ENCODE measurements at regions not wholly inside any gene's neighbourhood (a gene's known extent, or its start where the extent isn't known, plus 50 kb on each side); places are given as distances from the start of the nearest gene placed in this dataset.

GRCh38 chr7:35356495-35356894 lies 102.6 kb upstream of the TBX20 start:
- no peaks in the 10 kb centered on the region for H3K4me1 Mint-ChIP-seq
- H3K4me3 Mint-ChIP-seq: no peak overlapping the region
- H3K36me3 Mint-ChIP-seq: no peaks in the 10 kb centered on the region
- DNase-seq: no peak
- H3K9me3 Mint-ChIP-seq: no peaks in the 10 kb centered on the region
- CTCF ChIA-PET: no interaction called here
- no peak overlapping the region for H3K27ac Mint-ChIP-seq
- H3K27me3 Mint-ChIP-seq: peaks cover 3% of the 10 kb centered on the region

- Mint-ChIP-seq H3K27ac (no peak overlapping the region), H3K4me1 (no peaks in the 10 kb centered on the region)
- CTCF ChIA-PET: no interaction called here
Observed at GRCh38 chr7:35355911-35356310, 102.0 kb upstream of the TBX20 start.

GRCh38 chr7:35355199-35355598 lies 101.3 kb upstream of the TBX20 start:
- no peak for DNase-seq
- no peaks in the 10 kb centered on the region for H3K4me1 Mint-ChIP-seq
- H3K27me3 Mint-ChIP-seq: peaks cover 9% of the 10 kb centered on the region
- no peaks in the 10 kb centered on the region for H3K36me3 Mint-ChIP-seq
- CTCF ChIA-PET: no interaction called here
- H3K9me3 Mint-ChIP-seq: no peaks in the 10 kb centered on the region
- H3K4me3 Mint-ChIP-seq: no peak overlapping the region
- H3K27ac Mint-ChIP-seq: no peak overlapping the region

More at GRCh38 chr7:35355911-35356310, 102.0 kb upstream of the TBX20 start:
- Mint-ChIP-seq H3K9me3 (no peaks in the 10 kb centered on the region), H3K27me3 (peaks cover 9% of the 10 kb centered on the region), H3K36me3 (no peaks in the 10 kb centered on the region), H3K4me3 (no peak overlapping the region)
- DNase-seq: no peak

- no peaks in the 10 kb centered on the region for H3K36me3 Mint-ChIP-seq
- CTCF ChIA-PET: no interaction called here
Observed at GRCh38 chr7:35353481-35353880, 99.6 kb upstream of the TBX20 start.

GRCh38 chr7:35351466-35351865 lies 97.6 kb upstream of the TBX20 start:
- Mint-ChIP-seq H3K9me3 (no peaks in the 10 kb centered on the region), H3K27ac (no peak overlapping the region), H3K4me3 (no peak overlapping the region), H3K4me1 (no peaks in the 10 kb centered on the region), H3K36me3 (no peaks in the 10 kb centered on the region), H3K27me3 (peaks cover 9% of the 10 kb centered on the region)
- DNase-seq: no peak
- CTCF ChIA-PET: no interaction called here

More at GRCh38 chr7:35353481-35353880, 99.6 kb upstream of the TBX20 start:
- Mint-ChIP-seq H3K4me3 (no peak overlapping the region), H3K27ac (no peak overlapping the region), H3K4me1 (no peaks in the 10 kb centered on the region), H3K9me3 (no peaks in the 10 kb centered on the region), H3K27me3 (peaks cover 9% of the 10 kb centered on the region)
- no peak for DNase-seq

- CTCF ChIA-PET: no interaction called here
- H3K4me3 Mint-ChIP-seq: no peak overlapping the region
- no peak overlapping the region for H3K27ac Mint-ChIP-seq
- no peaks in the 10 kb centered on the region for H3K9me3 Mint-ChIP-seq
- H3K4me1 Mint-ChIP-seq: no peaks in the 10 kb centered on the region
- peaks cover 9% of the 10 kb centered on the region for H3K27me3 Mint-ChIP-seq
- DNase-seq: no peak
- no peaks in the 10 kb centered on the region for H3K36me3 Mint-ChIP-seq
Observed at GRCh38 chr7:35348611-35349400, 94.9 kb upstream of the TBX20 start.

- Mint-ChIP-seq H3K27me3 (no peaks in the 10 kb centered on the region), H3K4me1 (no peaks in the 10 kb centered on the region), H3K9me3 (no peaks in the 10 kb centered on the region), H3K36me3 (no peaks in the 10 kb centered on the region), H3K4me3 (no peak overlapping the region), H3K27ac (no peak overlapping the region)
- DNase-seq: no peak
- CTCF ChIA-PET: no interaction called here
Observed at GRCh38 chr7:35342786-35343185, 88.9 kb upstream of the TBX20 start.

GRCh38 chr7:35339811-35340210 lies 85.9 kb upstream of the TBX20 start:
- Mint-ChIP-seq H3K4me1 (no peaks in the 10 kb centered on the region), H3K36me3 (no peaks in the 10 kb centered on the region), H3K27ac (no peak overlapping the region), H3K4me3 (no peak overlapping the region), H3K9me3 (no peaks in the 10 kb centered on the region), H3K27me3 (no peaks in the 10 kb centered on the region)
- no peak for DNase-seq
- CTCF ChIA-PET: no interaction called here

- no peak overlapping the region for H3K4me3 Mint-ChIP-seq
- no peaks in the 10 kb centered on the region for H3K9me3 Mint-ChIP-seq
- no peak overlapping the region for H3K27ac Mint-ChIP-seq
- CTCF ChIA-PET: no interaction called here
- H3K36me3 Mint-ChIP-seq: no peaks in the 10 kb centered on the region
- H3K4me1 Mint-ChIP-seq: no peaks in the 10 kb centered on the region
- no peak for DNase-seq
- no peaks in the 10 kb centered on the region for H3K27me3 Mint-ChIP-seq
Observed at GRCh38 chr7:35336444-35336843, 82.5 kb upstream of the TBX20 start.

GRCh38 chr7:35334506-35334905 lies 80.6 kb upstream of the TBX20 start:
- Mint-ChIP-seq H3K9me3 (no peaks in the 10 kb centered on the region), H3K36me3 (no peaks in the 10 kb centered on the region), H3K4me3 (no peak overlapping the region), H3K27me3 (peaks cover 4% of the 10 kb centered on the region), H3K4me1 (no peaks in the 10 kb centered on the region), H3K27ac (no peak overlapping the region)
- CTCF ChIA-PET: no interaction called here
- no peak for DNase-seq

- Mint-ChIP-seq H3K4me1 (no peaks in the 10 kb centered on the region), H3K4me3 (no peak overlapping the region)
- CTCF ChIA-PET: no interaction called here
Observed at GRCh38 chr7:35333265-35333664, 79.4 kb upstream of the TBX20 start.

GRCh38 chr7:35331730-35332678 lies 78.1 kb upstream of the TBX20 start:
- DNase-seq: no peak
- Mint-ChIP-seq H3K4me1 (no peaks in the 10 kb centered on the region), H3K36me3 (no peaks in the 10 kb centered on the region), H3K27me3 (peaks cover 7% of the 10 kb centered on the region), H3K9me3 (no peaks in the 10 kb centered on the region), H3K27ac (no peak overlapping the region), H3K4me3 (no peak overlapping the region)
- CTCF ChIA-PET: no interaction called here

More at GRCh38 chr7:35333265-35333664, 79.4 kb upstream of the TBX20 start:
- Mint-ChIP-seq H3K27me3 (peaks cover 6% of the 10 kb centered on the region), H3K36me3 (no peaks in the 10 kb centered on the region), H3K9me3 (no peaks in the 10 kb centered on the region), H3K27ac (no peak overlapping the region)
- no peak for DNase-seq

GRCh38 chr7:35329026-35329425 lies 75.1 kb upstream of the TBX20 start:
- H3K4me3 Mint-ChIP-seq: no peak overlapping the region
- no peaks in the 10 kb centered on the region for H3K36me3 Mint-ChIP-seq
- CTCF ChIA-PET: no interaction called here
- no peaks in the 10 kb centered on the region for H3K9me3 Mint-ChIP-seq
- H3K4me1 Mint-ChIP-seq: no peaks in the 10 kb centered on the region
- peaks cover 7% of the 10 kb centered on the region for H3K27me3 Mint-ChIP-seq
- no peak for DNase-seq
- no peak overlapping the region for H3K27ac Mint-ChIP-seq

- H3K4me1 Mint-ChIP-seq: no peaks in the 10 kb centered on the region
- no peaks in the 10 kb centered on the region for H3K9me3 Mint-ChIP-seq
- H3K27ac Mint-ChIP-seq: no peak overlapping the region
- peaks cover 6% of the 10 kb centered on the region for H3K27me3 Mint-ChIP-seq
- CTCF ChIA-PET: no interaction called here
- no peak for DNase-seq
- no peak overlapping the region for H3K4me3 Mint-ChIP-seq
- no peaks in the 10 kb centered on the region for H3K36me3 Mint-ChIP-seq
Observed at GRCh38 chr7:35319606-35320005, 65.7 kb upstream of the TBX20 start.

GRCh38 chr7:35316549-35316948 lies 62.6 kb upstream of the TBX20 start:
- CTCF ChIA-PET: no interaction called here
- Mint-ChIP-seq H3K27ac (no peak overlapping the region), H3K9me3 (no peaks in the 10 kb centered on the region), H3K36me3 (no peaks in the 10 kb centered on the region), H3K4me1 (no peaks in the 10 kb centered on the region), H3K4me3 (no peak overlapping the region), H3K27me3 (no peaks in the 10 kb centered on the region)
- DNase-seq: no peak

Data from activated naive CD4-positive, alpha-beta T cell treated with anti-CD3 and anti-CD28 coated beads, Interleukin-2, amount 10 ng/mL, durations not matched to agents 7 days and 5 days (primary cell).